Small intestine (tissue), 7 donors: ENCODE measurements at regions not wholly inside any gene's neighbourhood (a gene's known extent, or its start where the extent isn't known, plus 50 kb on each side); places are given as distances from the start of the nearest gene placed in this dataset.

ENCODE experiments used
- DNase-seq, 2 donors: peaks; one replicate each; pipeline versions ENCODE4 v3.0.0 to v3.0.0-alpha.2; 2013
- FAIRE-seq: peaks from 2 replicates; lab custom pipeline; 2012; peaks lifted over from hg19 to GRCh38; lab: Jason Lieb, UNC
- H3K27ac ChIP-seq, 3 donors: one replicate each; pipeline ENCODE4 v1.5.1; 2013; ENCODE audit warnings: low read length in 2 of 3, mild to moderate bottlenecking in 2 of 3, control low read depth in 1 of 3, inconsistent platforms in 1 of 3, low read depth in 1 of 3, moderate library complexity in 1 of 3
- H3K27me3 ChIP-seq, 3 donors: one replicate each; pipeline ENCODE4 v1.6.1; 2013; ENCODE audit warnings: low read length in 3 of 3, inconsistent platforms in 1 of 3; ENCODE audit not compliant: control insufficient read depth in 3 of 3, insufficient read depth in 3 of 3
- H3K36me3 ChIP-seq, 3 donors: one replicate each; pipeline ENCODE4 v1.6.1; 2013; ENCODE audit warnings: low read length in 3 of 3, inconsistent platforms in 1 of 3, low read depth in 1 of 3, mild to moderate bottlenecking in 1 of 3, moderate library complexity in 1 of 3; ENCODE audit not compliant: control insufficient read depth in 3 of 3, insufficient read depth in 2 of 3
- H3K4me1 ChIP-seq, 3 donors: one replicate each; pipeline ENCODE4 v1.6.1; 2013; ENCODE audit warnings: low read length in 2 of 3, inconsistent platforms in 1 of 3, low read depth in 1 of 3, mild to moderate bottlenecking in 1 of 3, moderate library complexity in 1 of 3; ENCODE audit not compliant: control insufficient read depth in 3 of 3, insufficient read depth in 2 of 3
- H3K4me3 ChIP-seq, 3 donors: one replicate each; pipeline ENCODE4 v1.5.1; 2013; ENCODE audit warnings: low read length in 3 of 3, control low read depth in 1 of 3, inconsistent platforms in 1 of 3, low read depth in 1 of 3, mild to moderate bottlenecking in 1 of 3, moderate library complexity in 1 of 3
- H3K9me3 ChIP-seq, 2 donors: one replicate each; pipeline ENCODE4 v1.6.1; 2013; ENCODE audit warnings: low read depth in 1 of 2, low read length in 1 of 2; ENCODE audit not compliant: control insufficient read depth in 2 of 2, insufficient read depth in 1 of 2
- WGBS, 3 donors: extraction: QIAGEN DNeasy Blood & Tissue Kit; methylation state at CpG; one replicate each; pipeline ENCODE4 v1.1.7; 2013; 5-methylcytosine and 5-hydroxymethylcytosine counted together
- donor health status: healthy with polysubstance abuse.
- donor health status: control.
- donor health status: control.
- donor health status: Bipolar disorder and iron deficiency.
- donor health status: healthy.

- no peaks in the 10 kb centered on the region for H3K36me3 ChIP-seq
- no peak for FAIRE-seq
These were observed 127.8 kb upstream of the TIAM1 start for GRCh38 chr21:31471865-31472264.

GRCh38 chr21:31470896-31471694 lies 127.0 kb upstream of the TIAM1 start:
- H3K27me3 ChIP-seq = no peaks in the 10 kb centered on the region
- no peak overlapping the region for H3K4me3 ChIP-seq
- H3K27ac ChIP-seq = no peak overlapping the region
- no peaks in the 10 kb centered on the region for H3K36me3 ChIP-seq
- 66 to 72% (median 67%) methylated on average over 18 to 19 of the region's 19 CpGs for WGBS, 3 donors
- H3K9me3 ChIP-seq = no peaks in the 10 kb centered on the region
- no peaks in the 10 kb centered on the region for H3K4me1 ChIP-seq
- FAIRE-seq (no peak), DNase-seq (no peak)

More at GRCh38 chr21:31471865-31472264, 127.8 kb upstream of the TIAM1 start:
- no peaks in the 10 kb centered on the region for H3K4me1 ChIP-seq
- no peak overlapping the region for H3K27ac ChIP-seq
- H3K27me3 ChIP-seq = no peaks in the 10 kb centered on the region
- no peak for DNase-seq
- WGBS, 3 donors = 83 to 90% (median 90%) methylated on average over 4 of the region's 4 CpGs
- H3K9me3 ChIP-seq = no peaks in the 10 kb centered on the region
- no peak overlapping the region for H3K4me3 ChIP-seq

- Histone ChIP-seq H3K4me1 (no peaks in the 10 kb centered on the region), H3K27me3 (no peaks in the 10 kb centered on the region), H3K4me3 (no peak overlapping the region), H3K27ac (no peak overlapping the region), H3K9me3 (no peaks in the 10 kb centered on the region), H3K36me3 (no peaks in the 10 kb centered on the region)
- 80 to 84% (median 83%) methylated on average over 10 of the region's 10 CpGs for WGBS, 3 donors
- DNase-seq (no peak), FAIRE-seq (no peak)
These were observed 116.9 kb upstream of the TIAM1 start for GRCh38 chr21:31460980-31461379.

GRCh38 chr21:31459457-31459856 lies 115.4 kb upstream of the TIAM1 start:
- DNase-seq (no peak), FAIRE-seq (no peak)
- Histone ChIP-seq H3K4me1 (no peaks in the 10 kb centered on the region), H3K4me3 (no peak overlapping the region), H3K27ac (no peak overlapping the region), H3K27me3 (no peaks in the 10 kb centered on the region), H3K9me3 (no peaks in the 10 kb centered on the region), H3K36me3 (no peaks in the 10 kb centered on the region)
- 81 to 91% (median 84%) methylated on average over 3 of the region's 3 CpGs for WGBS, 3 donors

GRCh38 chr21:31457675-31458074 lies 113.6 kb upstream of the TIAM1 start:
- WGBS, 3 donors = 82 to 95% (median 88%) methylated on average over 1 of the region's 1 CpG
- FAIRE-seq (no peak), DNase-seq (no peak)
- H3K4me1 ChIP-seq = no peaks in the 10 kb centered on the region
- H3K36me3 ChIP-seq = no peaks in the 10 kb centered on the region
- H3K9me3 ChIP-seq = no peaks in the 10 kb centered on the region
- H3K27me3 ChIP-seq = no peaks in the 10 kb centered on the region
- no peak overlapping the region for H3K4me3 ChIP-seq
- no peak overlapping the region for H3K27ac ChIP-seq

- FAIRE-seq = no peak
- WGBS, 3 donors = 47 to 72% (median 69%) methylated on average over 6 of the region's 6 CpGs
- no peaks in the 10 kb centered on the region for H3K9me3 ChIP-seq
- no peaks in the 10 kb centered on the region for H3K4me1 ChIP-seq
- H3K36me3 ChIP-seq = no peaks in the 10 kb centered on the region
- DNase-seq = no peak
- no peak overlapping the region for H3K27ac ChIP-seq
- H3K27me3 ChIP-seq = no peaks in the 10 kb centered on the region
- no peak overlapping the region for H3K4me3 ChIP-seq
These were observed 112.1 kb upstream of the TIAM1 start for GRCh38 chr21:31456201-31456600.

- no peaks in the 10 kb centered on the region for H3K9me3 ChIP-seq
- 74 to 92% (median 90%) methylated on average over 4 of the region's 4 CpGs for WGBS, 3 donors
- H3K36me3 ChIP-seq = no peaks in the 10 kb centered on the region
- no peak overlapping the region for H3K4me3 ChIP-seq
- H3K4me1 ChIP-seq = no peaks in the 10 kb centered on the region
- FAIRE-seq (no peak), DNase-seq (no peak)
- H3K27me3 ChIP-seq = no peaks in the 10 kb centered on the region
- H3K27ac ChIP-seq = no peak overlapping the region
These were observed 111.4 kb upstream of the TIAM1 start for GRCh38 chr21:31455506-31455905.

GRCh38 chr21:31450980-31451379 lies 106.9 kb upstream of the TIAM1 start:
- H3K27ac ChIP-seq = no peak overlapping the region
- no peaks in the 10 kb centered on the region for H3K4me1 ChIP-seq
- no peak overlapping the region for H3K4me3 ChIP-seq
- H3K9me3 ChIP-seq = no peaks in the 10 kb centered on the region
- no peaks in the 10 kb centered on the region for H3K36me3 ChIP-seq
- 91 to 93% (median 92%) methylated on average over 9 of the region's 9 CpGs for WGBS, 3 donors
- FAIRE-seq (no peak), DNase-seq (no peak)
- no peaks in the 10 kb centered on the region for H3K27me3 ChIP-seq
